Nucleus accumbens (tissue), 56 donors: ENCODE measurements at regions not wholly inside any gene's neighbourhood (a gene's known extent, or its start where the extent isn't known, plus 50 kb on each side); places are given as distances from the start of the nearest gene placed in this dataset.

ENCODE experiments used
- DNase-seq, 56 donors: peaks; one replicate each; lab custom pipeline; 2025; lab: John Stamatoyannopoulos, UW

- no peak for DNase-seq
These were observed 68.3 kb downstream of the CHST1 start for GRCh38 chr11:45597097-45597496.

- DNase-seq: no peak
These were observed 68.9 kb downstream of the CHST1 start for GRCh38 chr11:45596571-45596970.

DNA sequence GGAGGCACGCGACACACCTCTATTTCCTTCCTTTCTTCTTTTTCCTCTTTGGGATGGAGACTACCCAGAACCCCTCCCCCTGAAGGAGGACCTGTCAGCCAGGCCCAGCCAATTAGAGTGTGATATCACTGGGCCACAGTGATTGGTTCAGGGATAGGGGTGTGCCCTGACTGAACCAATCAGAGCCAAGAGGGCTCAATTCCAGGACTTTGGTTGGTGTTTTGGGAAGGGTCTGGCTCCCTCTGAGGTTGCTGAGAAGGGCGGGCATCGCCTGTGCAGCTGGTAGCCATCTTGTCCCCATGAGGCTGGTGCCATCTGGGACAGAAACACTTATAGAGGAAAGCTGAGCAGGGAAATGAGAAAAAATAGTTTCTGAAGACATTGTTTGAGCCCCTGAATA is 71.4 kb downstream of the CHST1 start:
- no peak for DNase-seq

- DNase-seq: no peak
These were observed 72.8 kb downstream of the CHST1 start for GRCh38 chr11:45592636-45593035.

DNA sequence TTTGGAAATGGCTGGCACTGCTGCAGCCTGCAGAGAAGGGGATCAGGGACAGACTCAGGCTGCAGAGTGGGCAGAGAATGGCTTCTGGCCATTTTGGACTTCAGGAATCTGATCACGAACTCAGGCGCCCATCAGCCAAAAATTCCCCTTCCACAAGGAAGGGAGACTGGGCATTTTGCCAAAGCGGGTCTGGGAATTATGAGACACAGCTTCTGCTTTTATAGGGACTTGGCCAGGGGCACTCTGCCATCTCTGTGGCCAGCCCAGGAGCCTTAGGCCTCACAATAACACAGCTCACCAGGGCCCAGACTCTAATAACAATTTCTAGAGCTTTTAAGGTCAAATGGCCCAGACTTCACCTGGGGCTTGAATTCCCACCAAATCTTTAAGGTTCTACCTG is 74.7 kb downstream of the CHST1 start:
- peak in 35 of 56 donors; percentile 7 to 84 (median 20) for DNase-seq

DNA sequence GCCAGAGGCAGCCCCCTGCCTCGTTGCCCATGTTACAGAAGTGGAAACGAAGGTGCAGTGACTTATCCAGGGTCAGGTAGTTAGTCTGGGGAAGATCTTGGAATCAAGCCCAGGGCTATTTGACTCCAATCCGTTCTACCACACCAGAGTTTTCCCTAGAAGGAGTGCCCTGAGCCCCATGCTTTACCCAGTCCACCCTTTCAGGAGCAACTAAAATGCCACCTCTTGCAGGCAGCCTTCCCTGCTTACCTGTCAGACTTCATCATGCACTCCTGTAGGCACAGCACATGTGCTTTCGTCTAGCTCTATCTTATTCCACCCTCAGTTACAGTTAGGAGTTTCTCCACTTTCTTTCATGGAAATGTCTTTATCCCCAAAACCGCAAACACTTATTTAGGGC is 80.2 kb downstream of the CHST1 start:
- no peak for DNase-seq

DNA sequence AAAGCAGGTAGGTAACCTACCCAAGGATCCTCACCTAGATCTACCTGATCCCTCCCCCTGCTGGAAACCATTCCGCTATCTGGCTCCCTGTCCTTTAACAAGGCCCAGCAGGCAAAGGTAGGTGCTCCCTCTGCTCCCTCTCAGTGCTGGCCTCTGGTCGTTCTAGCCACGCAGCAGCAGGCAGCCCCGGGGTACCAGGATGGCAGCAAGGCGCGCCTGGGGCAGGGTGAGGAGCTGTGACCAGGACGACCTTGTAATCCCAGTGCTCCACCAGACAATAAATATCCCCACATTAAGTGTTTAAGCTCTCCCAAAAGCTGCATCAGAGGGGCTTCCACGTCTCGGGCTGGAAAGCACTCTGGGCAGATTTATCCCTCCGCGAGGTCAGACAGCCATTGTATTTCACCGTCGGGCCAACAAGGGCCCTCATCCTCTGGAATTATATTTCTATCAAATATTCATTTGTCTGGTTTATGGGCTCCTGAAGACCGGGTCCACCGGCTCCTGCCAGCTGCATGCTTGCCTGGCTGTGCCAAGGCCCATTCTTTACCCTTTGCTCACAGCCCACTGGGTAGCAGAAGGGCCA is 81.3 kb downstream of the CHST1 start:
- no peak for DNase-seq

GRCh38 chr11:45580399-45580798 is 85.0 kb downstream of the CHST1 start:
- no peak for DNase-seq

DNA sequence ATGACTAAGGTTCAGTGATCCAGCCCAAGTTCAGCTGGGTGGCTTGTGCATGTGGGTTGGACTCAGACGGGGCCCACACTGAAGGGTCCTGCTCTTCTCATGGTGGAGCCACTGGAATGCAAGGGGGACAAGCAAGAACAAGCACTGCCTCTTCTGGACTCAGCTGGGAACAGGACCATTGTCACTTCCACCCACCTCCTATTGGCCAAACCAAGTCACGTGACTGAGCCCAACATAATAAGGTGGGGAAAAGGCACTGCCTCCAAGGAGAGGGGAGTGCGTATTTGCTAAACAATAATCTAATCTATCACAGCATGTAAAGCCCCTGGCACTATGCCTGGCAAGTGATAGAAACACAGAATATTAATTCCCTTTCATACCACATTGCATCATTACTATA is 87.1 kb downstream of the CHST1 start:
- no peak for DNase-seq

DNA sequence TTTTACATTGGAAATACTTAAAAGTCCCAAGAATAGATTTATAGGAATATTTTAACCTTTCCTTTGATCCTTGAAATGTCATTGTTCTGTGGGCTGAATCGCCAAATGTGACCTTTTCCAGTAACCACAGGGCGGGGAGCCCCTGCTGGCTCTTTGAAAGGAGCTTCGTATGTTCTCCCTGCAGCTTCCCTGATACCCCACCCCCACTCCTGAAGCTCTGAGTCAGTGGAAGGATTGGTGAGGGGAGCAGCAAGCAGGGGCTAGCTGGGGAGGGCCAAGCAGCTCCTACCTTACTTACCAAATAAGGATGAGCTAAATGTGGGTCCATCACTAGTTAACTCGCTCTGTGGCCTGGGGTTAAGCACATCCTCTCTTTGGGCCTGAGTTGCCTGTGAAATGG is 87.7 kb downstream of the CHST1 start:
- no peak for DNase-seq

DNA sequence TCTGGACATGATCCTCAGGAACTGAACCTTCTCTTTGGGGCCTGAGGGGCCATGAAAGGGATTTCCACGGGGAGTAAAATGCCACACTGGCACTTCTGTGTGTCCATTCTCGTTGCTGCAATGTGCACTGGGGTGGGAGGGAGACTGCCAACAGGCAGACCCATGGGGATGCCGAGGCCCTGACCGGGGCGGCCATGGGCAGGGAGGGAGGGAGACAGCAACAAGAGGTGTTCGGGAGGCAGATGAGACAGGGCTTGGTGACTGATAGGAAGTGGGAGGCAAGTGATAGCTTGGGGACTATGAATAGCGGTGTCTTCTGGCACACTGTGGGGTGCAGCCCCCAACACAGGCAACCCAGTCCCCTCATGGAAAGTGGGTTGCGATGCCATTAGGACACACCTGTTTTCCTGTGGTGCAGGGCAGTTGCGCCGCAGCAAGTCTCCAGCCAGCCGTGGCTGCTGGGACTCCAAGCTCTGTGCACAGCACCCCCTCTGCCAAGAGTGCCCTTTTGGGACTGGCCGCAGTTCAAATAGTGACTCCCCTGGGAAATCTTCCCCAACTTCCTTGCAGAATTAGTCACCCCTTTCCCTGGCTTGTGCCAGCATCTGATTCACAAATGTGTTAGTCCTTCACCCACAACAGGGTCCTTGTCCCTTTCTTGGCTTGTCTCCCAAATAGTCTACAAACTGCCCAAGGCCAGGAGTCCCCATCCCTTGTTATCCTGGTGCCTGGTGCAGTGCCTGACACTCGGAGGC is 88.8 kb downstream of the CHST1 start:
- no peak for DNase-seq

DNA sequence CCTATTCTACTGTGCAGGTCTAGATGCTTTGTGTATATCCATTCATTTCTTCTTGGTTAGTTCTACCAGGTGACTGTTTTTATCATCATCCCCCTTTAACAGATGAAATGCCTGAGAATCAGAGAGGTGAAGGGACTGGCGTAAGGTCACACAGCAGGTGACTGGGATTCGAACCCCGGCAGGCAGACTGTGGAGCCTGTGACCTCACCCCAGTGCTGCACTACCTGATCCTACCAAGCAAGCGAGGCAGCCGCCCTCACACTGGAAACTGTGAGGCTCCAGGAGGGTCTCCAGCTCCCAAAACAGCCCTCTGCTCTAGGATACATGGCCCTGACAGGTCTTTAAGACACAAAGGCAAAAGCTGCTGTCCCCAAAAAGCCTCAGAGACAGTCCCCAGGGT is 91.7 kb downstream of the CHST1 start:
- DNase-seq: no peak

GRCh38 chr11:45572354-45573123 is 92.9 kb downstream of the CHST1 start:
- no peak for DNase-seq

DNA sequence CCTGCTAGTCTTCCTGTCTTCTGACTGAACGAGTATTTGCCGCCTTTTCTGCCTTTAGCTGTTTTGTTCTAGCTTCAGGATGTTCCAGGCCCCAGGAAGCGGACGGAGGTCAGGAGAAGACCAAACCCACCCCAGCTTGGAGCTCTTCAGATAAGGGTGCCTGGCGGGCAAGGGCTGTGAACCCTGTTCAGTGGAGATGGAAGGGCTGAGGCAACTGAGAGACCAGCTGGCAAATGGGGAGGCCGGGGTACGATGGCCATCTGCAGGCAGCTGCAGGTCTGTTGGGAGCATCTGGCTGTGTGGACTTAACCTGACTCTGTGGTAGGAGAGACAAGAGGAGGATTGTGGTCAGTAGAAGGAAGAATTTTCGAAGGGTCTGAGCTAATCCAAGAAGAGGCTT is 95.6 kb downstream of the CHST1 start:
- DNase-seq: no peak

- DNase-seq: no peak
These were observed 97.4 kb downstream of the CHST1 start for GRCh38 chr11:45568049-45568448.

DNA sequence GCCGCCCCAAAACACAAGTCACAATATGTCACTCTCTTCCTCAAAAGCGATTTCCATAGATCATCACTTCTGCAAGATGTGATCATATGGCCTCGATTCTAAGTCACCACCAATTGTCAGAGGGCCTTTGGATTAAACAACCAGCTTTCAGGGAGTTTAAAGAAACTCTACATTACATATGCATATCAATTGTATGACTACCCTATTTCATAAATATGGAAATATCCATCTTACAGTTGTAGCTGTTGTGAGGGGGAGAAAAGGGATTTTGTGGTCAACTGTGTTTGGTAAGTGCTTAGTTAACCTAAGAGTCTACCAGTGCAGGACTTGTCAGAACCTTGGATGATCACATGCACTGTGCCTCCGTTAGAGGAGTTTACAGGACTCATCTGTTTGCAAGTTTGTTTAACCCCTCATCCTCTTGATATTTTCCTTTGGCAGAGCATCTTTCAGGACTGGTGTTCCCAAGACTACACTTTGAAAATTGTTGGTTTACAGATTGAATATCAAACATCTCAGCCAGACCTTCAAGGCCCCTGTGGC is 99.9 kb downstream of the CHST1 start:
- no peak for DNase-seq

DNA sequence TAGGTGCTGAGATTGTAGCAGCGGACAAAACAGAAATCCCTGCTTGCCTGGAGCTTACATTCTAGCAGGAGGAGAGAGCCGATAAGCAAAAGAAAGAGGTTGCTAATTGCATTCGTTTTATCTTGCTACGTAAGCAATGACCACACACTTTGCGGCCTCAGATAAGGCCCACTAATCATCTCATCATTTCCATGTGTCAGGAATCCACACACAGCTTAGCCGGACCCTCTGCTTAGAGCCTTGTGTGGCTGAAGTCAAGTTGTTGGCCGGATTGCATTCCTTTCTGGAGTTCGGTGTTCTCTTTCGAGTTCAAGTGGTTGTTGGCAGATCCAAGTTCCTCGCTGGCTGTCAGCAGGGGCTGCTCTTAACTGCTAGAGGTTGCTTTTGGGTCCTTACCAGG is 101.6 kb downstream of the CHST1 start:
- DNase-seq: peak in 2 of 56 donors; percentile 10 to 25

- no peak for DNase-seq
These were observed 102.3 kb downstream of the CHST1 start for GRCh38 chr11:45563171-45563570.

DNA sequence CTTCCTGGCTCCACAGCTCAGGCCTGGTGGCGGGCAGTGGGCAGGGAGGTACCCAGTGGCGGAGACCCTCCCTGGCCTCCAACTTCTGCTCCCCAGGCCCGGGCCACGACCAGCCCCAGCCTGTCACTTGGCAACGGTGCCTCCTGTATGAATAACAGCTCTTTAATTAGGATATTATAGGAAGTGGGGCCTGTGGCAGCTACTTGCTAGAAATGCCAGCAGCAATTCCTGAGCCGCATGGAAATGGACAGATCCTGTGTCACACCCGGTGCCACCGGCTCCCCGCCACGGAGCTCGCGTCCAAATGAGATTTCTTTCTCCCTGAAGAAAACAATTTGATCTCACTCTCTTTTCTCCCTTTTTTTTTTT is 104.5 kb downstream of the CHST1 start:
- DNase-seq: no peak

- DNase-seq: no peak
These were observed 105.1 kb downstream of the CHST1 start for GRCh38 chr11:45560155-45560912.
